Mesenchymal stem cell (in vitro differentiated cells and primary cell): ENCODE measurements at regions not wholly inside any gene's neighbourhood (a gene's known extent, or its start where the extent isn't known, plus 50 kb on each side); places are given as distances from the start of the nearest gene placed in this dataset.

ENCODE experiments used
- DNase-seq: peaks from one replicate; pipeline ENCODE4 v3.0.0-alpha.2; 2013
- H2AFZ ChIP-seq: one replicate; pipeline ENCODE4 v1.6.1; 2013; ENCODE audit warnings: low read depth, mild to moderate bottlenecking, control low read depth, inconsistent platforms, low read length, moderate library complexity
- H2AK5ac ChIP-seq: 2 replicates; pipeline ENCODE4 v1.6.1; 2013; ENCODE audit warnings: low read length, moderate library complexity, mild to moderate bottlenecking, inconsistent platforms; ENCODE audit not compliant: severe bottlenecking
- H2BK120ac ChIP-seq: one replicate; pipeline ENCODE4 v1.6.1; 2013; ENCODE audit warnings: low read depth, mild to moderate bottlenecking, inconsistent platforms, low read length, moderate library complexity
- H2BK12ac ChIP-seq, 2 experiments: one replicate each; pipeline ENCODE4 v1.6.1; 2013; ENCODE audit warnings: inconsistent platforms in 2 of 2, low read length in 2 of 2, mild to moderate bottlenecking in 2 of 2, moderate library complexity in 2 of 2, control low read depth in 1 of 2
- H2BK15ac ChIP-seq: one replicate; pipeline ENCODE4 v1.6.1; 2013; ENCODE audit warnings: mild to moderate bottlenecking, low read depth, inconsistent platforms; ENCODE audit not compliant: poor library complexity, severe bottlenecking
- H2BK5ac ChIP-seq: 2 replicates; pipeline ENCODE4 v1.6.1; 2013; ENCODE audit warnings: low read depth, mild to moderate bottlenecking, low read length, control low read depth, inconsistent platforms; ENCODE audit not compliant: poor library complexity, severe bottlenecking
- H3K14ac ChIP-seq, 2 experiments: one replicate each; pipeline ENCODE4 v1.6.1; 2013; ENCODE audit warnings: inconsistent platforms in 2 of 2, low read length in 2 of 2, control low read depth in 1 of 2, mild to moderate bottlenecking in 1 of 2, moderate library complexity in 1 of 2
- H3K18ac ChIP-seq, 2 experiments: one replicate each; pipeline ENCODE4 v1.6.1; 2013; ENCODE audit warnings: inconsistent platforms in 2 of 2, low read length in 2 of 2, control low read depth in 1 of 2, low read depth in 1 of 2, mild to moderate bottlenecking in 1 of 2
- H3K23ac ChIP-seq, 2 experiments: one replicate each; pipeline ENCODE4 v1.6.1; 2013; ENCODE audit warnings: inconsistent platforms in 2 of 2, low read length in 2 of 2, mild to moderate bottlenecking in 2 of 2, moderate library complexity in 2 of 2, control low read depth in 1 of 2
- H3K27ac ChIP-seq: 2 replicates; pipeline ENCODE4 v1.5.1; 2013; ENCODE audit warnings: mild to moderate bottlenecking, moderate library complexity, low read length, control low read depth, inconsistent platforms; ENCODE audit not compliant: poor library complexity, severe bottlenecking
- H3K27me3 ChIP-seq, 2 experiments: 2 replicates each; pipeline versions ENCODE4 v1.6.1 to v1.7.0; 2013; ENCODE audit warnings: low read length in 2 of 2, mild to moderate bottlenecking in 2 of 2, moderate library complexity in 2 of 2, control low read depth in 1 of 2, inconsistent platforms in 1 of 2; ENCODE audit not compliant: control insufficient read depth in 1 of 2, insufficient read depth in 1 of 2
- H3K36me3 ChIP-seq, 2 experiments: 2 replicates each; pipeline versions ENCODE4 v1.6.1 to v1.7.0; 2013; ENCODE audit warnings: low read length in 2 of 2, control low read depth in 1 of 2, inconsistent platforms in 1 of 2, low read depth in 1 of 2, mild to moderate bottlenecking in 1 of 2; ENCODE audit not compliant: insufficient read depth in 2 of 2, control insufficient read depth in 1 of 2
- H3K4ac ChIP-seq, 2 experiments: one replicate each; pipeline ENCODE4 v1.6.1; 2013; ENCODE audit warnings: inconsistent platforms in 2 of 2, low read length in 2 of 2, mild to moderate bottlenecking in 2 of 2, moderate library complexity in 2 of 2, control low read depth in 1 of 2, low read depth in 1 of 2
- H3K4me1 ChIP-seq: 2 replicates; pipeline ENCODE4 v1.6.1; 2013; ENCODE audit warnings: low read depth, low read length, control low read depth; ENCODE audit not compliant: control insufficient read depth, insufficient read depth
- H3K4me2 ChIP-seq: 2 replicates; pipeline ENCODE4 v1.6.1; 2013; ENCODE audit warnings: low read length, mild to moderate bottlenecking, inconsistent platforms; ENCODE audit not compliant: poor library complexity, severe bottlenecking
- H3K4me3 ChIP-seq, 2 experiments: 2 replicates each; pipeline versions ENCODE4 v1.5.1 to v1.7.0; 2013; ENCODE audit warnings: low read length in 2 of 2, mild to moderate bottlenecking in 2 of 2, control low read depth in 1 of 2, low read depth in 1 of 2; ENCODE audit not compliant: insufficient read depth in 1 of 2
- H3K79me1 ChIP-seq: replicated peaks from 2 replicates; pipeline ENCODE4 v1.6.1; 2013; ENCODE audit warnings: mild to moderate bottlenecking, control low read depth, low read length, inconsistent platforms; ENCODE audit not compliant: poor library complexity, severe bottlenecking
- H3K9ac ChIP-seq: 2 replicates; pipeline ENCODE4 v1.7.0; 2013; ENCODE audit warnings: mild to moderate bottlenecking, low read length, moderate library complexity
- H3K9me3 ChIP-seq: 2 replicates; pipeline ENCODE4 v1.7.0; 2013; ENCODE audit warnings: mild to moderate bottlenecking, low read length; ENCODE audit not compliant: control insufficient read depth
- H4K8ac ChIP-seq: one replicate; pipeline ENCODE4 v1.6.1; 2013; ENCODE audit warnings: inconsistent platforms, mild to moderate bottlenecking, low read length, moderate library complexity
- H4K91ac ChIP-seq: one replicate; pipeline ENCODE4 v1.6.1; 2013; ENCODE audit warnings: mild to moderate bottlenecking, low read length, inconsistent platforms
- WGBS: methylation state at CpG from one replicate; pipeline ENCODE4 v1.1.7; 2013; ENCODE audit warnings: mixed read lengths; 5-methylcytosine and 5-hydroxymethylcytosine counted together

DNA sequence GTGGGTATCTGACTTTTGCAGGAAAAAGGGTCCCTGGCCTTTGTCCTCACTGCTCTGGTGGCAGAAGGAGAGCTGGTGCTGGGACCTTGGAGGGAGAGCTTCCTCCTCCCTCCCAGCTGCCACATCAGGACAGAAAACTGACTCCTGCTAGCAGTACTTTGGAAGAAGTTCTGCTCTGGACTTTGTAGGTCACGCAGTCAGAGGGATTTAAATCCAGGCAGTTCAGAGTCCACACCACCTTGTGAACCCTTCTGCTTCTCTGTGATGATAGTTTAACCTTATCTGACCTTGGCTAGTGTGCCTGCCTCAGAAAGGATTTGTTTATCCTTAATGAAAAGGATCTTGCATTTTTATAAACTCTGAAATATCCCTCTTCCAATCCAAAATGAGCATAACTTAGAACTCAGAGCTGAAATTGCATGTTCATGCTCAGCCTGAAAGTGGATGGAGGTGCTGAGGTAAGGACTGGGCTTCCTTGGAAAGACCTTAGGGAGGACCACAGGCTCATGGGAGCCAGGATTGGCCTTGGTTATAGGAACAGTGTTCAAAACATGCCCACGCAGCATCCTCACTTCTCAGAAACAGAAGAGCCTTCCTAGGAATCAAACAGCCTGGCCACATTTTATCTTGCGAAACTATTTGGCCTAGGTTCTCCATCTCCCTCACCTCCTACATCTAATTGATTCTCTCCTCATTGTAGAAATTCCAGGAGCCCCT is 123.9 kb upstream of the SASH1 start:
- H3K27ac ChIP-seq: no peak overlapping the region
- H3K36me3 ChIP-seq: no peaks in the 10 kb centered on the region
- H3K4me2 ChIP-seq: no peak overlapping the region
- DNase-seq: no peak
- WGBS: 90% methylated on average over 3 of the region's 3 CpGs
- no peak overlapping the region for H2BK15ac ChIP-seq
- H3K79me1 ChIP-seq: no peaks in the 10 kb centered on the region
- H4K91ac ChIP-seq: no peak overlapping the region
- H2AK5ac ChIP-seq: no peak overlapping the region
- no peaks in the 10 kb centered on the region for H3K27me3 ChIP-seq
- H2AFZ ChIP-seq: no peak overlapping the region
- no peaks in the 10 kb centered on the region for H3K9me3 ChIP-seq
- no peak overlapping the region for H2BK120ac ChIP-seq
- H3K4me3 ChIP-seq: peak overlapping the region in 1 of 2 experiments; percentile 20
- no peak overlapping the region for H3K23ac ChIP-seq
- H2BK12ac ChIP-seq: no peak overlapping the region
- no peak overlapping the region for H2BK5ac ChIP-seq
- peak overlapping the region in 1 of 2 experiments; percentile 61 for H3K14ac ChIP-seq
- peak overlapping the region in 1 of 2 experiments; percentile 43 for H3K18ac ChIP-seq
- H4K8ac ChIP-seq: peak overlapping the region; percentile 42
- no peak overlapping the region for H3K4ac ChIP-seq
- peak overlapping the region; percentile 45 for H3K9ac ChIP-seq
- peaks cover 2% of the 10 kb centered on the region for H3K4me1 ChIP-seq

DNA sequence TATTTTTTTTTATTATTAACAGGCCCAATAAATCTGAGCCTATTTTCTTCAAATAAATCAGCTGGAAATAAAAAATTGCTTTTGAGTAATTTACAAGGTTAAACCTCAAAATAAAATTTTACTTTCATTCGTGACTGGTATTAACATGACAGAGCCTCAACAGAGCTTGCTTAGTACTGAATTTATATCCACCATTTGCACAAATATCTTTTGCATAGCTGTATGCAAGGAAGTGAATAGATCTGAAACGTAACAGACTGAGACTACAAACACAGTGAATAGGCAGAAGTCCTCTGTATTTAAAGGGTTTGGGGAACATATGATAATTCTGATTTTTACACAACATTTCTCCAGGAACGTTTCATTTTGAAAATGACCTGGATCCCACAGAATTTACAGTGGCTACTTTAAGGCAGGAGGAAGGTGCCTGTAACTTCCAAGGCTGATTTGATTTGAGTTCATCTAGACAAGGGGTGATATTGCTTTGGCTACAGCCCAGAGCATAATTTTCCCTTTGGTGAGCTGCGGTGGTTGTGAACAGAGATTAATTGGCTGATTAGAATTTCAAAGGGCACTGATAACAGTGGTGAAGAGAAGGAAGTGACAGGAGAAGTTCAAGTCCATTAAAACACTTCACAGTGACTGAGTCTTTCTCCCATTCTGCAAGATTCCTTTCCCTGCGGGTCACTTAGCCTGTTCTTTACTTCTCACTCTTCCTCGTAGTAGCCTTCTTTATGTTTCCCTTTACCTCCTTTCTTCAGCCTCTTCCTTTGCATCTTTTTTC is 121.2 kb upstream of the SASH1 start:
- Histone ChIP-seq H4K91ac (no peak overlapping the region), H3K18ac (no peak overlapping the region), H3K9me3 (no peaks in the 10 kb centered on the region), H3K4me2 (no peak overlapping the region), H3K4ac (no peak overlapping the region), H4K8ac (no peak overlapping the region), H2AK5ac (no peak overlapping the region), H3K27ac (no peak overlapping the region), H3K4me3 (no peak overlapping the region), H3K14ac (no peak overlapping the region), H2BK120ac (no peak overlapping the region), H3K36me3 (no peaks in the 10 kb centered on the region), H2AFZ (no peak overlapping the region), H3K4me1 (peaks cover 2% of the 10 kb centered on the region), H3K9ac (no peak overlapping the region), H2BK5ac (no peak overlapping the region), H3K23ac (no peak overlapping the region), H2BK12ac (no peak overlapping the region), H2BK15ac (no peak overlapping the region), H3K27me3 (no peaks in the 10 kb centered on the region), H3K79me1 (no peaks in the 10 kb centered on the region)
- 23% methylated on average over 4 of the region's 6 CpGs for WGBS
- peak; percentile 11 for DNase-seq

DNA sequence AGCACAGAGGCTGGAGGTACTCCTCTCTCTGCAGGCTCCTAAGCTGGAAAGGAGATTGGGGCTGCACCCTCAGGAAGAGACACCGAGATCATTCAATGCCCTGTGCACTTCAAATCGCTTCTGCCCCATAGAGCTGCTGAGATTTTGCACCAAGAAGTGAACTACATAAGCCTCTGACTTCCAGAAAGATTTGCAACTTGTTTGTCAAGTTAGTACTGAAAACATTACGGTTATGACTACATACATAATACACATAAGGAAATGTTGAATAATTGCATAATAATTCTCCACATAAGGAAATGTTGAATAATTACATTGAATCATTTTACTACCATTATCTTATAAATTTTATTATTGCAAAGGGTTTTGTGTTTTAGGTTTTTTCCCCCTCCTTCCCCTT is 120.3 kb upstream of the SASH1 start:
- no peak overlapping the region for H2AFZ ChIP-seq
- no peak overlapping the region for H3K27ac ChIP-seq
- H4K91ac ChIP-seq: no peak overlapping the region
- no peaks in the 10 kb centered on the region for H3K36me3 ChIP-seq
- H3K9me3 ChIP-seq: no peaks in the 10 kb centered on the region
- no peak overlapping the region for H2BK120ac ChIP-seq
- H3K23ac ChIP-seq: no peak overlapping the region
- no peaks in the 10 kb centered on the region for H3K27me3 ChIP-seq
- 95% methylated on average over 2 of the region's 3 CpGs for WGBS
- no peak for DNase-seq
- H2BK5ac ChIP-seq: no peak overlapping the region
- H3K4me2 ChIP-seq: no peak overlapping the region
- H2AK5ac ChIP-seq: no peak overlapping the region
- no peak overlapping the region for H3K14ac ChIP-seq
- H3K79me1 ChIP-seq: no peaks in the 10 kb centered on the region
- peaks cover 2% of the 10 kb centered on the region for H3K4me1 ChIP-seq
- H2BK15ac ChIP-seq: no peak overlapping the region
- H2BK12ac ChIP-seq: no peak overlapping the region
- no peak overlapping the region for H3K4ac ChIP-seq
- H3K9ac ChIP-seq: no peak overlapping the region
- H4K8ac ChIP-seq: no peak overlapping the region
- H3K4me3 ChIP-seq: no peak overlapping the region
- H3K18ac ChIP-seq: no peak overlapping the region

DNA sequence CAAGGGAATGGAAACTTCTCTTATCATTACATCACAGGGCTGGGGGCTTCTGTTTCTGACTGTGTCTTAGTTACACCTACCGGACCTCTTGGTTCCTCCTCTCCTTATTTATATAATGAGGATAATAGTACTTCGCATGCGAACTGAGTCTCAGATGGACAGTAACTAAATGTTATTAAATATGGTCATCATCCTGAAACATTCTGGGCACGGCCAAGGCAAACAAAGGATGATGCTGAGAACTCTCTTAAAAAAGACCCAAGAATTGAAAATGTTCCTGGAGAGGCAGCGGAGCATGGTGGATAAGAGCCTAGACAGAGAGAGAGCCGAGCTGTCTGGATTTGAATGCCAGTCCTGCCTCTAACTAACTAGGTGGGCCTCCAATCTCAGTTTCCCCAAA is 119.8 kb upstream of the SASH1 start:
- WGBS: 78% methylated on average over 5 of the region's 6 CpGs
- no peak overlapping the region for H3K4ac ChIP-seq
- no peak overlapping the region for H2AFZ ChIP-seq
- no peak overlapping the region for H3K4me3 ChIP-seq
- peaks cover 2% of the 10 kb centered on the region for H3K4me1 ChIP-seq
- H3K4me2 ChIP-seq: no peak overlapping the region
- no peaks in the 10 kb centered on the region for H3K79me1 ChIP-seq
- no peak overlapping the region for H2AK5ac ChIP-seq
- no peak overlapping the region for H3K27ac ChIP-seq
- no peak overlapping the region for H2BK15ac ChIP-seq
- H3K27me3 ChIP-seq: no peaks in the 10 kb centered on the region
- no peak overlapping the region for H3K23ac ChIP-seq
- no peaks in the 10 kb centered on the region for H3K9me3 ChIP-seq
- H2BK120ac ChIP-seq: no peak overlapping the region
- H2BK12ac ChIP-seq: no peak overlapping the region
- H3K9ac ChIP-seq: no peak overlapping the region
- no peak overlapping the region for H2BK5ac ChIP-seq
- no peak overlapping the region for H3K14ac ChIP-seq
- no peaks in the 10 kb centered on the region for H3K36me3 ChIP-seq
- no peak overlapping the region for H3K18ac ChIP-seq
- H4K91ac ChIP-seq: no peak overlapping the region
- H4K8ac ChIP-seq: no peak overlapping the region
- no peak for DNase-seq
